OCI-LY7 (cell line): ENCODE measurements at regions not wholly inside any gene's neighbourhood (a gene's known extent, or its start where the extent isn't known, plus 50 kb on each side); places are given as distances from the start of the nearest gene placed in this dataset.

Experiments
- BruUV-seq: library from RNA; stranded (reverse); fragments of 400-500 nt; replicated peaks from 2 replicates; lab custom pipeline; 2021; lab: Mats Ljungman, UMichigan
- CTCF ChIA-PET: fragments of 300-600 bp; sonication (Branson Sonifier 250); formaldehyde crosslinking; loops from one replicate; lab custom pipeline; 2022; ENCODE audit warnings: antibody characterized with exemption; ENCODE audit not compliant: unreplicated experiment; lab: Charles Lee
- POLR2A ChIA-PET: fragments of 300-600 bp; sonication (Branson Sonifier 250); formaldehyde crosslinking; loops from one replicate; lab custom pipeline; 2022; ENCODE audit warnings: antibody characterized with exemption; lab: Charles Lee
- DNase-seq: peaks from one replicate; pipeline ENCODE4 v3.0.0-alpha.2; 2015; ENCODE audit warnings: low spot score
- H2AFZ ChIP-seq: fragments of 200-600 bp; sonication (generic), shearing (Covaris generic); 2 replicates; pipeline ENCODE4 v1.6.1; 2014; ENCODE audit warnings: mild to moderate bottlenecking, antibody characterized with exemption, low read length, moderate library complexity
- H3K27ac ChIP-seq: fragments of 200-600 bp; sonication (generic); 2 replicates; pipeline ENCODE4 v1.5.1; 2014; ENCODE audit warnings: mixed run types, low read depth, mild to moderate bottlenecking, moderate library complexity, low read length, inconsistent platforms; ENCODE audit not compliant: poor library complexity, severe bottlenecking
- H3K36me3 ChIP-seq: fragments of 200-600 bp; sonication (generic); 2 replicates; pipeline ENCODE4 v1.6.1; 2014; ENCODE audit warnings: mild to moderate bottlenecking, antibody characterized with exemption, low read length, moderate library complexity, mixed read lengths; ENCODE audit not compliant: insufficient read depth
- H3K4me1 ChIP-seq: fragments of 200-600 bp; sonication (generic); 2 replicates; pipeline ENCODE4 v1.5.1; 2014; ENCODE audit warnings: mild to moderate bottlenecking, low read length; ENCODE audit not compliant: insufficient read depth, poor library complexity, severe bottlenecking
- H3K4me2 ChIP-seq: fragments of 200-600 bp; sonication (generic); 2 replicates; pipeline ENCODE4 v1.6.1; 2014; ENCODE audit warnings: mild to moderate bottlenecking, low read length
- H3K4me3 ChIP-seq: fragments of 200-600 bp; sonication (generic); 2 replicates; pipeline ENCODE4 v1.5.1; 2014; ENCODE audit warnings: mild to moderate bottlenecking, low read depth, low read length; ENCODE audit not compliant: poor library complexity, severe bottlenecking
- H3K79me2 ChIP-seq: fragments of 200-600 bp; sonication (generic); 2 replicates; pipeline ENCODE4 v1.6.1; 2016; ENCODE audit warnings: low read depth, mild to moderate bottlenecking, low read length, moderate library complexity, mixed read lengths; ENCODE audit not compliant: insufficient read depth
- H3K9me2 ChIP-seq: fragments of 200-600 bp; sonication (generic); 2 replicates; pipeline ENCODE4 v1.6.1; 2016; ENCODE audit warnings: mild to moderate bottlenecking, low read length, mixed read lengths; ENCODE audit not compliant: insufficient read depth
- H3K9me3 ChIP-seq: fragments of 200-600 bp; sonication (generic); 2 replicates; pipeline ENCODE4 v1.6.1; 2014; ENCODE audit warnings: mild to moderate bottlenecking, mixed run types, low read length, mixed read lengths
- H4K20me1 ChIP-seq: fragments of 200-600 bp; sonication (generic); 2 replicates; pipeline ENCODE4 v1.6.1; 2014; ENCODE audit warnings: mild to moderate bottlenecking, antibody characterized with exemption, low read length, moderate library complexity, mixed read lengths; ENCODE audit not compliant: insufficient read depth
- CTCF ChIP-seq: fragments of 200-600 bp; sonication (generic); conservative IDR thresholded peaks from 2 replicates; pipeline ENCODE4 v1.5.1; 2014; ENCODE audit warnings: mild to moderate bottlenecking, antibody characterized with exemption, low read length, moderate library complexity, mixed read lengths
- EZH2phosphoT487 ChIP-seq: fragments of 200-600 bp; sonication (generic); IDR thresholded peaks from 2 replicates; pipeline ENCODE4 v1.6.1; 2018; ENCODE audit warnings: low read depth, borderline replicate concordance, mild to moderate bottlenecking, mixed run types, antibody characterized with exemption, low read length, moderate library complexity, mixed read lengths
- intact Hi-C: fragments of 100-400 bp; cut with micrococcal nuclease; formaldehyde crosslinking; loops from one replicate; pipeline ENCODE4 v1.10.0; 2022; ENCODE audit not compliant: unreplicated experiment

- BruUV-seq: no TSS peak
- H3K27ac ChIP-seq: no peak overlapping the region
- no peaks in the 10 kb centered on the region; the same call in 1 of the 2 replicates for H3K9me2 ChIP-seq
- ChIA-PET POLR2A (no interaction called here), CTCF (no interaction called here)
- no peak for TF ChIP-seq CTCF
- TF ChIP-seq EZH2phosphoT487: no peak
- no peak overlapping the region for H2AFZ ChIP-seq
- H3K4me3 ChIP-seq: no peak overlapping the region
- no peaks in the 10 kb centered on the region for H3K79me2 ChIP-seq
- H4K20me1 ChIP-seq: no peaks in the 10 kb centered on the region
- H3K4me2 ChIP-seq: no peak overlapping the region
- DNase-seq: no peak
- H3K9me3 ChIP-seq: 0 out of 2 replicates have a peak, but pooled peaks cover 3% of the 10 kb centered on the region
- intact Hi-C loops: no loop called here
- H3K36me3 ChIP-seq: no peaks in the 10 kb centered on the region
- H3K4me1 ChIP-seq: peaks cover 17% of the 10 kb centered on the region
Observed at GRCh38 chr6:25111782-25112181, 167.4 kb upstream of the CARMIL1 start.

DNA sequence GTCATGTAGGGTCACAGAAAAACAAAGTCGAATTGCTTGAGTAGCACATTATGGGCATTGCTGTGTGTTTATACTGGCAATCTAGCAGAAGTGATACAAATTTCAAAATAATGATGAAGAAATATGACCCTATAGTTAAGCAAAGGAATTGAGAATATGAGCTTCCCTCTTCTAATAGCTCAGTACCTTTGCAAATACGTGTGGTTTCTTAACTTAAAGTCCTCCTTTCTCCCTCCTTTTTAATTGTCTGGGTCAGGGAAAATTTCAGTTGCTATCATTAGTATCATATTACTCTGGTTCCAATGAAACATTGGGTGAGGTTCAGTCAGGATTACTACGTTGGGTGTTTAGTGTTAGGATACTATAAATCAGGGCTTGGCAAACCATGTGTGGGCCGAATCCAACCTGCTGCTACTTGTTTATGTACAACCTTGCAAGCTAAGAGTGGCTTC lies 166.8 kb upstream of the CARMIL1 start:
- BruUV-seq: no TSS peak
- Histone ChIP-seq H3K4me3 (no peak overlapping the region), H3K4me2 (no peak overlapping the region), H3K4me1 (peaks cover 12% of the 10 kb centered on the region), H2AFZ (no peak overlapping the region), H3K9me2 (no peaks in the 10 kb centered on the region; the same call in 1 of the 2 replicates), H3K9me3 (0 out of 2 replicates have a peak, but pooled peaks cover 3% of the 10 kb centered on the region), H3K79me2 (no peaks in the 10 kb centered on the region), H3K36me3 (no peaks in the 10 kb centered on the region), H4K20me1 (no peaks in the 10 kb centered on the region), H3K27ac (no peak overlapping the region)
- intact Hi-C loops: no loop called here
- ChIA-PET CTCF (no interaction called here), POLR2A (interaction anchor here (0.9 kb wide), 1 partner anchor 33 kb away, joined by 4 read pairs; no protein-coding TSS in a partner anchor)
- TF ChIP-seq CTCF (no peak), EZH2phosphoT487 (no peak)
- DNase-seq: no peak

DNA sequence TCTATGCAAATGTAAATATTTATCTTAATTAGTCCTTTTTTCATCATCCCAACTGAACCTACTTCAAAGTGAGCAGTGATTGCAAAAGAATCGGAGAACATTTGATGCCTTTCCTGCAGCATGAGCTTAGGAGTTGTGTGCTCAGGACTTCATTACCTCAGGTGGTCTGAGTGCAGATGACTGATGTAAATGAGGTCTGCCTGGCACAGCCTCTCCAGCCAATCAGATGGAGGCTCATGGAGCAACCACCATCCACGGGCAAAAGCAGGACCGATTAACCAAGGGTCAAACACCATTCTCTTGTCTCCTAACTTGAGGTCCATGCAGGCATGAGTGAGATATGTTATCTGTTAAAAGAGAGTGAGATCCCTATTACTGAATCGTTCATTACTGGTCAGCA lies 165.7 kb upstream of the CARMIL1 start:
- no peaks in the 10 kb centered on the region for H3K36me3 ChIP-seq
- BruUV-seq: no TSS peak
- POLR2A ChIA-PET: interaction anchor here (0.9 kb wide), 1 partner anchor 34 kb away, joined by 4 read pairs; no protein-coding TSS in a partner anchor

More for the DNA sequence above, 165.7 kb upstream of the CARMIL1 start:
- intact Hi-C loops: no loop called here
- TF ChIP-seq CTCF: no peak
- TF ChIP-seq EZH2phosphoT487: no peak
- Histone ChIP-seq H4K20me1 (no peaks in the 10 kb centered on the region), H3K9me3 (0 out of 2 replicates have a peak, but pooled peaks cover under 1% of the 10 kb centered on the region), H2AFZ (no peak overlapping the region), H3K79me2 (no peaks in the 10 kb centered on the region), H3K4me2 (no peak overlapping the region), H3K4me1 (peaks cover under 1% of the 10 kb centered on the region), H3K4me3 (no peak overlapping the region), H3K9me2 (no peaks in the 10 kb centered on the region; the same call in 1 of the 2 replicates), H3K27ac (no peak overlapping the region)
- CTCF ChIA-PET: no interaction called here
- DNase-seq: no peak
